Dendritic cell treated with granulocyte-macrophage colony-stimulating factor and Interleukin-4, amounts not matched to agents 40 ng/mL and 50 ng/mL, for 4 days (primary cell): ENCODE measurements at regions not wholly inside any gene's neighbourhood (a gene's known extent, or its start where the extent isn't known, plus 50 kb on each side); places are given as distances from the start of the nearest gene placed in this dataset.

Source experiments
- H3K27ac Mint-ChIP-seq: one replicate; pipeline ENCODE4 v1.8.0; 2022; ENCODE audit warnings: mild to moderate bottlenecking, mixed read lengths
- H3K27me3 Mint-ChIP-seq: one replicate; pipeline ENCODE4 v1.8.0; 2022; ENCODE audit warnings: mild to moderate bottlenecking, mixed read lengths
- H3K36me3 Mint-ChIP-seq: one replicate; pipeline ENCODE4 v1.8.0; 2022; ENCODE audit warnings: low read depth, mixed read lengths
- H3K4me1 Mint-ChIP-seq: one replicate; pipeline ENCODE4 v1.8.0; 2022; ENCODE audit warnings: low read depth, mixed read lengths
- H3K4me3 Mint-ChIP-seq: one replicate; pipeline ENCODE4 v1.8.0; 2022; ENCODE audit warnings: mild to moderate bottlenecking, moderate library complexity, mixed read lengths
- H3K9me3 Mint-ChIP-seq: one replicate; pipeline ENCODE4 v1.8.0; 2022; ENCODE audit warnings: mixed read lengths
- intact Hi-C: fragments of 100-400 bp; cut with micrococcal nuclease; formaldehyde crosslinking; loops from one replicate; pipeline ENCODE4 v1.15.0; 2022

DNA sequence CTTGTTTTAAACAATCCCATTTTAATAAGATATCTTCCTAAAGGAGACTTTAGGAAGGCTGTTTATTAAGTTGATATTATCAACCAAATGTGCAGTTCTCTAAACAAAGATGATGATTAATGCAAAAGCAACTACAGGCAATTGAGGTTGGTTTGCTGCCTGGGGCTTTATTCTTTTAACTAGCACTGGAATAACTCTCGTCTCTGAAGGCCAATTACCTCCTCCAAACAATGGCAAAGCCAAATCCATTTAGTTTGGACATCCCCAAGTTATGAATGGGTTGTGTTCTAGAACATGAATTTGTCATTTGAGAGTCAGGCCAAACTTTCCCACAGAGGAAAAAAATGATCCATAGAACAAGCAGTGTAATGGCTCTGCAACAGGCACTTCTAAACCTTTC, 114.1 kb downstream of the SLC16A9 start:
- Mint-ChIP-seq H3K36me3 (no peaks in the 10 kb centered on the region), H3K4me1 (no peaks in the 10 kb centered on the region), H3K4me3 (no peak overlapping the region), H3K27ac (no peak overlapping the region), H3K9me3 (no peaks in the 10 kb centered on the region), H3K27me3 (no peaks in the 10 kb centered on the region)
- intact Hi-C loops = no loop called here

- H3K36me3 Mint-ChIP-seq = no peaks in the 10 kb centered on the region
- no peaks in the 10 kb centered on the region for H3K27me3 Mint-ChIP-seq
- H3K27ac Mint-ChIP-seq = no peak overlapping the region
- H3K4me1 Mint-ChIP-seq = no peaks in the 10 kb centered on the region
- no peak overlapping the region for H3K4me3 Mint-ChIP-seq
- intact Hi-C loops = no loop called here
- H3K9me3 Mint-ChIP-seq = no peaks in the 10 kb centered on the region
These were observed 115.9 kb downstream of the SLC16A9 start for GRCh38 chr10:59593768-59594167.

- H3K27ac Mint-ChIP-seq = no peak overlapping the region
- H3K36me3 Mint-ChIP-seq = no peaks in the 10 kb centered on the region
- no peaks in the 10 kb centered on the region for H3K4me1 Mint-ChIP-seq
- intact Hi-C loops = no loop called here
- no peak overlapping the region for H3K4me3 Mint-ChIP-seq
- H3K9me3 Mint-ChIP-seq = no peaks in the 10 kb centered on the region
- H3K27me3 Mint-ChIP-seq = no peaks in the 10 kb centered on the region
These were observed 119.9 kb downstream of the SLC16A9 start for GRCh38 chr10:59589796-59590195.

GRCh38 chr10:59588791-59589190, 120.9 kb downstream of the SLC16A9 start:
- intact Hi-C loops = no loop called here
- H3K9me3 Mint-ChIP-seq = no peaks in the 10 kb centered on the region

GRCh38 chr10:59587756-59588140, 121.9 kb downstream of the SLC16A9 start:
- Mint-ChIP-seq H3K4me1 (no peaks in the 10 kb centered on the region), H3K27ac (no peak overlapping the region), H3K27me3 (no peaks in the 10 kb centered on the region), H3K9me3 (no peaks in the 10 kb centered on the region), H3K36me3 (no peaks in the 10 kb centered on the region), H3K4me3 (no peak overlapping the region)
- intact Hi-C loops = no loop called here

More at GRCh38 chr10:59588791-59589190, 120.9 kb downstream of the SLC16A9 start:
- H3K4me1 Mint-ChIP-seq = no peaks in the 10 kb centered on the region
- no peaks in the 10 kb centered on the region for H3K27me3 Mint-ChIP-seq
- no peak overlapping the region for H3K27ac Mint-ChIP-seq
- H3K36me3 Mint-ChIP-seq = no peaks in the 10 kb centered on the region
- H3K4me3 Mint-ChIP-seq = no peak overlapping the region

- no peaks in the 10 kb centered on the region for H3K36me3 Mint-ChIP-seq
- H3K27me3 Mint-ChIP-seq = no peaks in the 10 kb centered on the region
- no peaks in the 10 kb centered on the region for H3K4me1 Mint-ChIP-seq
- intact Hi-C loops = no loop called here
- no peak overlapping the region for H3K4me3 Mint-ChIP-seq
- H3K27ac Mint-ChIP-seq = no peak overlapping the region
- no peaks in the 10 kb centered on the region for H3K9me3 Mint-ChIP-seq
These were observed 122.4 kb downstream of the SLC16A9 start for GRCh38 chr10:59587083-59587755.

GRCh38 chr10:59586407-59586891, 123.2 kb downstream of the SLC16A9 start:
- Mint-ChIP-seq H3K4me3 (no peak overlapping the region), H3K9me3 (no peaks in the 10 kb centered on the region), H3K27me3 (no peaks in the 10 kb centered on the region), H3K4me1 (no peaks in the 10 kb centered on the region), H3K27ac (no peak overlapping the region), H3K36me3 (no peaks in the 10 kb centered on the region)
- intact Hi-C loops = no loop called here

DNA sequence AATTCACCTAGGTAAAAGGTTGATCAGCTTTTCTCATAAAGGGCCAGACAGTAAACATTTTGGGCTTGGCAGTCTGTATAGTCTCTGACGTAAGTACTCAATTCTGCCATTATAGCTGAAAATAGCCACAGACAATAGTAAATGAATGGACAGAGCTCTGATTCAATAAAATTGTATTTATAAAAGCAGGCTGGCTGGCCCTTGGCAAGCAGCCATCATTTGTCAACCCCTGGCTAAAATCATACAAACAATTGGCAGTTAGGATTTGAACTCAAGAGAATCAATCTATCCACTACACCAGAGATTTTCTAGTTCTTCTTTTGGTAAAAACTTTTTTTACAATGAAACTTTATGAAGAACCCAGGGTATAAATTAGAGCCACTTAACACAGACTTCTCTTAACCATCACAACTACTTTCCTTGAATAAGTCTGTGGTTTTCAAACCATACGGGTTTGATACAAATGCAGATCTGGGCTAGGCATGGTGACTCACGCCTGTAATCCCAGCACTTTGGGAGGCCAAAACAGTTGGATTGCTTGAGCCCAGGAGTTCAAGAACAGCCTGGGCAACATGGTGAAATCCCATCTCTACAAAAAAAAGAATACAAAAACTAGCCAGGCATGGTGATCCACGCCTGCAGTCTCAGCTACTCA, 124.5 kb downstream of the SLC16A9 start:
- intact Hi-C loops = no loop called here
- no peaks in the 10 kb centered on the region for H3K27me3 Mint-ChIP-seq
- H3K27ac Mint-ChIP-seq = no peak overlapping the region
- H3K4me1 Mint-ChIP-seq = no peaks in the 10 kb centered on the region
- H3K36me3 Mint-ChIP-seq = no peaks in the 10 kb centered on the region
- H3K9me3 Mint-ChIP-seq = no peaks in the 10 kb centered on the region
- H3K4me3 Mint-ChIP-seq = no peak overlapping the region

DNA sequence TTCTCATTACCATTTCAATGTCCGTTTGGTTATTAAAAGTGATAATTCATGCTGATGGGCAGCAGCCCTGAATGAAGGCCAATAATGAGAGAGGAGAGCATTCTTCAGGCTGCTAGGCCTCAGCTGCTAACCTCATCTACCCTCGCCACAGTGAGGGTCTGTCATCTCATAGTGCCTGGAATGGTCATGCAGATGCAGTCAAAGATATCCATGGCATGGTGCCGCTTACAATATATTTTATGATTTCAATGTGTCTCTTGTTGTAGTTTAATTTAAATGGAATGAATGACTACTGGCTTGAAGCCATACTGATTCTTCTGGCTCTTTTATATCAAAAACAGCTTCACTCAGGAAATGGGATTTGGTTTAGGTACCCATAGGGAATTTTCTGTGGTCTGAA, 126.9 kb downstream of the SLC16A9 start:
- H3K9me3 Mint-ChIP-seq = no peaks in the 10 kb centered on the region
- H3K36me3 Mint-ChIP-seq = no peaks in the 10 kb centered on the region
- H3K27ac Mint-ChIP-seq = no peak overlapping the region
- H3K4me1 Mint-ChIP-seq = peaks cover 2% of the 10 kb centered on the region
- intact Hi-C loops = no loop called here
- H3K4me3 Mint-ChIP-seq = no peak overlapping the region
- no peaks in the 10 kb centered on the region for H3K27me3 Mint-ChIP-seq

DNA sequence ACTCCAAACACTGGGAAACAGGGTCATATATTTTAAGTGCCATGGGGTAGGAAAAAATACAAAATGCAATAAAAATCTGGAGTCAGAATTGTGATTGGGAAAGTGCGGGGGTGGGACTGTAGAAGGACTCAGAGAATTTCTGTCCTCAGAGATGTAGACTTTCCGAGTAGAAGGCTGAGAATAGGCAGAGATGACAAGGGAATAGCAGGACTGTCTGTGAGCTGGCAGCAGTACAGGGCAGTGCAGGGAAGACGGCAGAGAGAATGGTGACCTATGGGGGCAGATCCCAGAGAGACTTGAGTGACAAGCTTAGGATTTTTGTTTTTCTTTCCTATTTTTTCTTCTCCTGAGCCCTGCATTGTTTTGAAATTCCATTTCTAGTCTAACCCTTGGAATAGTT, 127.6 kb downstream of the SLC16A9 start:
- Mint-ChIP-seq H3K4me1 (peaks cover 6% of the 10 kb centered on the region), H3K4me3 (no peak overlapping the region), H3K27ac (no peak overlapping the region), H3K36me3 (no peaks in the 10 kb centered on the region), H3K27me3 (no peaks in the 10 kb centered on the region), H3K9me3 (no peaks in the 10 kb centered on the region)
- intact Hi-C loops = no loop called here

- no peaks in the 10 kb centered on the region for H3K27me3 Mint-ChIP-seq
- H3K27ac Mint-ChIP-seq = no peak overlapping the region
- intact Hi-C loops = no loop called here
- no peaks in the 10 kb centered on the region for H3K9me3 Mint-ChIP-seq
- H3K36me3 Mint-ChIP-seq = no peaks in the 10 kb centered on the region
- H3K4me3 Mint-ChIP-seq = no peak overlapping the region
- peaks cover 6% of the 10 kb centered on the region for H3K4me1 Mint-ChIP-seq
These were observed 129.4 kb downstream of the SLC16A9 start for GRCh38 chr10:59580026-59580863.

DNA sequence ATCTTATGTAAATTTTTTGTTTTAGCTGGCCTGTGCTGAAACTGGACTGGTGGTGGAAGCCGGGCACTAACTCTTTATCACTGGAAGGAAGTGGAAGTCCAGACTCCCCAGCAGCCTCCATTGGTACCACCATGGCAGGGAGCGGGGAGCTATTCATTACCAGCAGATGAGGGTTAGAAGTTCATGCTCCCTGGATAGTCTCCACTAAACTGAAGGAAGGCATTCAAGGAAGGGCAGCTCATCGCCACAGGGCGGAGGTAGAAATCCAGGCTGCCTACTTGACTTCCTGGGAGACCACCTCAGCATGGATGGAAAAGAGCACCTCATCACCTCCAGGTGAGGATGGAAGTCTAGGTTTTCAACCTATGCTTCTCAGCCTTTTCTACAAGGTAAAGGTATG, 130.9 kb downstream of the SLC16A9 start:
- no peaks in the 10 kb centered on the region for H3K27me3 Mint-ChIP-seq
- intact Hi-C loops = no loop called here
- no peaks in the 10 kb centered on the region for H3K9me3 Mint-ChIP-seq
- no peaks in the 10 kb centered on the region for H3K36me3 Mint-ChIP-seq
- no peak overlapping the region for H3K4me3 Mint-ChIP-seq
- no peak overlapping the region for H3K27ac Mint-ChIP-seq
- peaks cover 6% of the 10 kb centered on the region for H3K4me1 Mint-ChIP-seq

GRCh38 chr10:59577984-59578383, 131.7 kb downstream of the SLC16A9 start:
- intact Hi-C loops = no loop called here
- Mint-ChIP-seq H3K4me1 (peaks cover 6% of the 10 kb centered on the region), H3K9me3 (no peaks in the 10 kb centered on the region), H3K27ac (no peak overlapping the region), H3K36me3 (no peaks in the 10 kb centered on the region), H3K27me3 (no peaks in the 10 kb centered on the region), H3K4me3 (no peak overlapping the region)

GRCh38 chr10:59575269-59575668, 134.4 kb downstream of the SLC16A9 start:
- Mint-ChIP-seq H3K27me3 (no peaks in the 10 kb centered on the region), H3K4me1 (peaks cover 6% of the 10 kb centered on the region), H3K36me3 (no peaks in the 10 kb centered on the region), H3K9me3 (no peaks in the 10 kb centered on the region), H3K4me3 (no peak overlapping the region), H3K27ac (no peak overlapping the region)
- intact Hi-C loops = no loop called here
